Peyer's patch (tissue), 4 donors: ENCODE measurements at regions not wholly inside any gene's neighbourhood (a gene's known extent, or its start where the extent isn't known, plus 50 kb on each side); places are given as distances from the start of the nearest gene placed in this dataset.

Experiments
- POLR2A ChIP-seq, 2 donors: fragments of 450-650 bp; IDR thresholded peaks; one replicate each; pipeline ENCODE4 v1.5.1; 2017; ENCODE audit warnings: antibody characterized with exemption in 2 of 2, mild to moderate bottlenecking in 2 of 2, moderate library complexity in 2 of 2
- TF ChIP-seq, protein P1 (sequence below), 6 experiments: fragments of 450-650 bp in 4 of 6; fragments of 200-600 bp in 2 of 6; sonication (generic) in 1 of 6; IDR thresholded peaks; one replicate each; pipeline ENCODE4 v1.5.1; 2017 to 2019; ENCODE audit warnings: antibody characterized with exemption in 6 of 6, mild to moderate bottlenecking in 3 of 6, moderate library complexity in 1 of 6

DNA sequence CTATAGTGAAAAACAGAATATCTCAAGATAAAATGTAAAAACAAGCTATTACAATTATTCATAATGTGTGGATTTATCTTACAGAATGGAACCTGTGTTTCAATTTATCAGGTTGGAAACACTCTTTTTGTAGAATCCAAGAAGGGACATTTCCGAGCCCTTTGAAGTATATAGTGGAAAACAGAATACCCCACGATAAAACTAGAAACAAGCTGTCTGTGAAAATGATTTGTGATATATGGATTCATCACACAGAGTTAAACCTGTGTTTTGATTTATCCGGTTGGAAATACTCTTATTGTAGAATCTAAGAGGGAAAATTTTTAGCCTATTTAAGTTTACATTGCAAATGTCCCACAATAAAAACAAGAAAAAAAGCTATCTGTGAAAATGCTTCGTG, 388.2 kb downstream of the PRDM9 start:
- TF ChIP-seq, protein P1, sequence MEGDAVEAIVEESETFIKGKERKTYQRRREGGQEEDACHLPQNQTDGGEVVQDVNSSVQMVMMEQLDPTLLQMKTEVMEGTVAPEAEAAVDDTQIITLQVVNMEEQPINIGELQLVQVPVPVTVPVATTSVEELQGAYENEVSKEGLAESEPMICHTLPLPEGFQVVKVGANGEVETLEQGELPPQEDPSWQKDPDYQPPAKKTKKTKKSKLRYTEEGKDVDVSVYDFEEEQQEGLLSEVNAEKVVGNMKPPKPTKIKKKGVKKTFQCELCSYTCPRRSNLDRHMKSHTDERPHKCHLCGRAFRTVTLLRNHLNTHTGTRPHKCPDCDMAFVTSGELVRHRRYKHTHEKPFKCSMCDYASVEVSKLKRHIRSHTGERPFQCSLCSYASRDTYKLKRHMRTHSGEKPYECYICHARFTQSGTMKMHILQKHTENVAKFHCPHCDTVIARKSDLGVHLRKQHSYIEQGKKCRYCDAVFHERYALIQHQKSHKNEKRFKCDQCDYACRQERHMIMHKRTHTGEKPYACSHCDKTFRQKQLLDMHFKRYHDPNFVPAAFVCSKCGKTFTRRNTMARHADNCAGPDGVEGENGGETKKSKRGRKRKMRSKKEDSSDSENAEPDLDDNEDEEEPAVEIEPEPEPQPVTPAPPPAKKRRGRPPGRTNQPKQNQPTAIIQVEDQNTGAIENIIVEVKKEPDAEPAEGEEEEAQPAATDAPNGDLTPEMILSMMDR (IDR thresholded peaks at IDR 0.05) = no peak
- TF ChIP-seq POLR2A (IDR thresholded peaks at IDR 0.05) = no peak
